CD14-positive monocyte (primary cell): ENCODE measurements at regions not wholly inside any gene's neighbourhood (a gene's known extent, or its start where the extent isn't known, plus 50 kb on each side); places are given as distances from the start of the nearest gene placed in this dataset.

ENCODE experiments used
- DNase-seq, 3 donors: peaks; one replicate each; pipeline ENCODE4 v3.0.0-alpha.2; 2011 to 2022
- H2AFZ ChIP-seq: 2 replicates; pipeline ENCODE4 v1.6.0; 2012; ENCODE audit warnings: mild to moderate bottlenecking, low read depth, low read length, inconsistent platforms; ENCODE audit not compliant: insufficient read depth, poor library complexity, severe bottlenecking
- H3K27ac ChIP-seq, 2 donors: 1 replicate in 1 of 2; 2 replicates in 1 of 2; pipeline ENCODE4 v1.5.1; 2012 to 2013; ENCODE audit warnings: low read length in 2 of 2, control low read depth in 1 of 2, inconsistent platforms in 1 of 2, low read depth in 1 of 2, mild to moderate bottlenecking in 1 of 2
- H3K27me3 ChIP-seq, 2 donors: one replicate each; pipeline versions ENCODE4 v1.6.0 to v1.6.1; 2011 to 2013; ENCODE audit warnings: low read length in 2 of 2; ENCODE audit not compliant: control insufficient read depth in 2 of 2, insufficient read depth in 2 of 2
- H3K36me3 ChIP-seq, 2 donors: replicated peaks in 1 of 2; 1 replicate in 1 of 2; 2 replicates in 1 of 2; pipeline versions ENCODE4 v1.5.1 to v1.6.1; 2012 to 2013; ENCODE audit warnings: low read length in 2 of 2, control low read depth in 1 of 2, inconsistent platforms in 1 of 2, mild to moderate bottlenecking in 1 of 2; ENCODE audit not compliant: insufficient read depth in 2 of 2, control insufficient read depth in 1 of 2
- H3K4me1 ChIP-seq, 2 donors: 1 replicate in 1 of 2; 2 replicates in 1 of 2; pipeline versions ENCODE4 v1.5.1 to v1.6.1; 2012 to 2013; ENCODE audit warnings: low read length in 2 of 2, control low read depth in 1 of 2, inconsistent platforms in 1 of 2, mild to moderate bottlenecking in 1 of 2, moderate library complexity in 1 of 2; ENCODE audit not compliant: insufficient read depth in 2 of 2, control insufficient read depth in 1 of 2
- H3K4me2 ChIP-seq: replicated peaks from 2 replicates; pipeline ENCODE3; 2012; ENCODE audit warnings: low read length, moderate library complexity, mild to moderate bottlenecking; ENCODE audit not compliant: poor library complexity, severe bottlenecking; ENCODE audit errors: extremely low read depth
- H3K4me3 ChIP-seq, 3 experiments: fragments of 200-600 bp in 1 of 3; sonication (generic) in 1 of 3; replicated peaks in 1 of 3; 1 replicate in 2 of 3; 2 replicates in 1 of 3; pipeline ENCODE4 v1.5.1; 2011 to 2013; ENCODE audit warnings: low read length in 3 of 3, mild to moderate bottlenecking in 3 of 3, control low read depth in 2 of 3, low read depth in 2 of 3, inconsistent platforms in 1 of 3, moderate library complexity in 1 of 3
- H3K79me2 ChIP-seq: 2 replicates; pipeline ENCODE4 v1.6.0; 2012; ENCODE audit warnings: mild to moderate bottlenecking, control low read depth, inconsistent platforms, low read length, moderate library complexity; ENCODE audit not compliant: insufficient read depth
- H3K9ac ChIP-seq: 2 replicates; pipeline ENCODE4 v1.6.0; 2017; ENCODE audit warnings: low read length, mild to moderate bottlenecking; ENCODE audit not compliant: insufficient read depth, poor library complexity, severe bottlenecking
- H3K9me3 ChIP-seq, 2 donors: replicated peaks in 1 of 2; 1 replicate in 1 of 2; 2 replicates in 1 of 2; pipeline versions ENCODE4 v1.5.1 to v1.6.1; 2012 to 2013; ENCODE audit warnings: low read length in 2 of 2, control low read depth in 1 of 2; ENCODE audit not compliant: control insufficient read depth in 1 of 2, insufficient read depth in 1 of 2
- H4K20me1 ChIP-seq: 2 replicates; pipeline ENCODE4 v1.6.0; 2012; ENCODE audit warnings: mild to moderate bottlenecking, low read length, control low read depth, moderate library complexity; ENCODE audit not compliant: insufficient read depth
- H3K27ac Mint-ChIP-seq, 7 donors: one replicate each; pipeline ENCODE4 v1.8.0; 2020; ENCODE audit warnings: mild to moderate bottlenecking in 7 of 7, mixed read lengths in 7 of 7, moderate library complexity in 6 of 7, inconsistent platforms in 2 of 7
- H3K27me3 Mint-ChIP-seq, 3 donors: one replicate each; pipeline ENCODE4 v1.8.0; 2021 to 2022; ENCODE audit warnings: low read depth in 3 of 3, mild to moderate bottlenecking in 3 of 3, mixed read lengths in 3 of 3, moderate library complexity in 3 of 3, inconsistent platforms in 1 of 3
- H3K36me3 Mint-ChIP-seq, 2 donors: one replicate each; pipeline ENCODE4 v1.8.0; 2020; ENCODE audit warnings: mixed read lengths in 2 of 2, inconsistent platforms in 1 of 2, mild to moderate bottlenecking in 1 of 2
- H3K4me1 Mint-ChIP-seq: one replicate; pipeline ENCODE4 v1.8.0; 2020; ENCODE audit warnings: mild to moderate bottlenecking, mixed read lengths
- H3K4me3 Mint-ChIP-seq, 2 donors: one replicate each; pipeline ENCODE4 v1.8.0; 2020; ENCODE audit warnings: mild to moderate bottlenecking in 2 of 2, mixed read lengths in 2 of 2, moderate library complexity in 1 of 2
- H3K9me3 Mint-ChIP-seq, 7 donors: one replicate each; pipeline ENCODE4 v1.8.0; 2020 to 2022; ENCODE audit warnings: mixed read lengths in 7 of 7, mild to moderate bottlenecking in 6 of 7, moderate library complexity in 6 of 7, inconsistent platforms in 2 of 7
- WGBS: methylation state at CpG from one replicate; pipeline ENCODE4 v1.1.5; 2013; ENCODE audit warnings: missing lambda C conversion rate; ENCODE audit not compliant: insufficient coverage; 5-methylcytosine and 5-hydroxymethylcytosine counted together
- intact Hi-C, 2 donors: fragments of 100-400 bp; cut with micrococcal nuclease; formaldehyde crosslinking; loops; one replicate each; pipeline versions ENCODE4 v1.15.0 to v1.15.1; 2023
- TF ChIP-seq, protein P1 (sequence below): fragments of 200-600 bp; IDR thresholded peaks from one replicate; pipeline ENCODE4 v1.8.0; 2022; ENCODE audit warnings: antibody characterized with exemption, mild to moderate bottlenecking

GRCh38 chr9:80086386-80086785 lies 514.6 kb downstream of the TLE4 start:
- DNase-seq = no peak
- Histone ChIP-seq H3K9ac (no peak overlapping the region), H3K27me3 (no peaks in the 10 kb centered on the region), H3K9me3 (peaks cover 6 to 13% of the 10 kb centered on the region in 2 donors), H3K4me2 (no peak overlapping the region), H2AFZ (no peak overlapping the region), H3K79me2 (no peaks in the 10 kb centered on the region), H3K36me3 (no peaks in the 10 kb centered on the region), H3K4me1 (no peaks in the 10 kb centered on the region), H3K4me3 (no peak overlapping the region), H3K27ac (no peak overlapping the region), H4K20me1 (no peaks in the 10 kb centered on the region)
- intact Hi-C loops = no loop called here
- no peaks in the 10 kb centered on the region for H3K36me3 Mint-ChIP-seq
- no peak overlapping the region for H3K27ac Mint-ChIP-seq
- H3K27me3 Mint-ChIP-seq = no peaks in the 10 kb centered on the region
- H3K4me3 Mint-ChIP-seq = no peak overlapping the region
- TF ChIP-seq, protein P1, sequence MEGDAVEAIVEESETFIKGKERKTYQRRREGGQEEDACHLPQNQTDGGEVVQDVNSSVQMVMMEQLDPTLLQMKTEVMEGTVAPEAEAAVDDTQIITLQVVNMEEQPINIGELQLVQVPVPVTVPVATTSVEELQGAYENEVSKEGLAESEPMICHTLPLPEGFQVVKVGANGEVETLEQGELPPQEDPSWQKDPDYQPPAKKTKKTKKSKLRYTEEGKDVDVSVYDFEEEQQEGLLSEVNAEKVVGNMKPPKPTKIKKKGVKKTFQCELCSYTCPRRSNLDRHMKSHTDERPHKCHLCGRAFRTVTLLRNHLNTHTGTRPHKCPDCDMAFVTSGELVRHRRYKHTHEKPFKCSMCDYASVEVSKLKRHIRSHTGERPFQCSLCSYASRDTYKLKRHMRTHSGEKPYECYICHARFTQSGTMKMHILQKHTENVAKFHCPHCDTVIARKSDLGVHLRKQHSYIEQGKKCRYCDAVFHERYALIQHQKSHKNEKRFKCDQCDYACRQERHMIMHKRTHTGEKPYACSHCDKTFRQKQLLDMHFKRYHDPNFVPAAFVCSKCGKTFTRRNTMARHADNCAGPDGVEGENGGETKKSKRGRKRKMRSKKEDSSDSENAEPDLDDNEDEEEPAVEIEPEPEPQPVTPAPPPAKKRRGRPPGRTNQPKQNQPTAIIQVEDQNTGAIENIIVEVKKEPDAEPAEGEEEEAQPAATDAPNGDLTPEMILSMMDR = no peak
- H3K4me1 Mint-ChIP-seq = no peaks in the 10 kb centered on the region
- peaks cover 0 to 13% (median 6%) of the 10 kb centered on the region in 7 donors for H3K9me3 Mint-ChIP-seq
- WGBS = no CpG with 5 or more reads among the region's 4 CpGs

DNA sequence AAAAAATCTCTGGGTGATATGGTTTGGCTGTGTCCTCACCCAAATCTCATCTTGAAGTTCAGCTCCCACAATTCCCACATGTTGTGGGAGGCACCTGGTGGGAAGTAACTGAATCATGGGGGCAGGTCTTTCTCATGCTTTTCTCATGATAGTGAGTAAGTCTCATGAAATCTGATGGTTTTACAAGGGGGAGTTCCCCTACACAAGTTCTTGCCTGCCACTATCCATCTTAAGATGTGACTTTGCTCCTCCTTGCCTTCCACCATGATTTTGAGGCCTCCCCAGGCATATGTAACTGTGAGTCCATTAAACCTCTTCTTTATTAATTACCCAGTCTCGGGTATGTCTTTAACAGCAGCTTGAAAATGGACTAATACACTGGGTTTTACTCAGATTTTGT lies 513.9 kb downstream of the TLE4 start:
- TF ChIP-seq, protein P1 = no peak

More for the DNA sequence above, 513.9 kb downstream of the TLE4 start:
- Histone ChIP-seq H3K27me3 (no peaks in the 10 kb centered on the region), H3K9me3 (peaks cover 6 to 13% of the 10 kb centered on the region in 2 donors), H3K4me3 (no peak overlapping the region), H3K4me2 (no peak overlapping the region), H3K9ac (no peak overlapping the region), H3K4me1 (no peaks in the 10 kb centered on the region), H3K79me2 (no peaks in the 10 kb centered on the region), H3K36me3 (no peaks in the 10 kb centered on the region), H2AFZ (no peak overlapping the region), H4K20me1 (no peaks in the 10 kb centered on the region), H3K27ac (no peak overlapping the region)
- Mint-ChIP-seq H3K4me3 (no peak overlapping the region), H3K27ac (no peak overlapping the region), H3K36me3 (no peaks in the 10 kb centered on the region), H3K4me1 (no peaks in the 10 kb centered on the region), H3K27me3 (no peaks in the 10 kb centered on the region), H3K9me3 (peaks cover 0 to 15% (median 7%) of the 10 kb centered on the region in 7 donors)
- DNase-seq = no peak
- WGBS = no CpG with 5 or more reads among the region's 1 CpG
- intact Hi-C loops = no loop called here
